ENCODE measurements at regions not wholly inside any gene's neighbourhood (a gene's known extent, or its start where the extent isn't known, plus 50 kb on each side); places are given as distances from the start of the nearest gene placed in this dataset.

DNA sequence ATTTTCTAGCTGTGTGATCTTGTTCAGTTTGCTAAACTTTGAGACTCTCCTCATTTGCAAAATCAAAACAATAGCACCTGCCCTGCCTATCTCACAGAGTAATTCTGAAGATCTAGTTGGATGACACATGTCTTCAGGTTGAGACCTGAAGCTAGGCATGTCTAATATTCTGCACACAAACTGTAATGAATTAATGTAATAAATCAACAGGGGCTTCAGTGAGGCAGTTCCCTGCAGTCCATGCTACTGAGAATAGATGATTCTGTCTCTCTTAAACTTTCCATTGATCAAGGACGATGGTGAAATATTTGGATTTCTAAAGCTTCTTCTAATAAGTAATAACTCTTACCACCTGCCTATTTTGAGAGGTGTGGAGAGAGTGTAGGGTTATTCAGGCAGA lies 268.1 kb upstream of the TMTC4 start:
- no TSS peak for BruUV-seq (replicated peaks)
- no peaks in the 10 kb centered on the region for H3K9me3 ChIP-seq (ENCODE audit: control insufficient read depth in 1 of 2, insufficient read depth in 1 of 2, low read depth in 1 of 2, low read length in 2 of 2)
- H3K4me3 ChIP-seq (replicated peaks in 1 of 2; ENCODE audit: low read depth in 1 of 2, low read length in 2 of 2) = no peak overlapping the region
- no peak overlapping the region for H3K4me2 ChIP-seq (ENCODE audit: low read length)
- RAD21 ChIA-PET (ENCODE audit: low non-redundant PET in 1 of 2, low total read pairs in 2 of 2, uncharacterized antibody in 2 of 2, unreplicated experiment in 2 of 2) = no interaction called here
- peaks cover 18% of the 10 kb centered on the region for H3K27me3 ChIP-seq (ENCODE audit: insufficient read depth, low read length)
- TF ChIP-seq TCF7L2 (IDR thresholded peaks at IDR 0.05; ENCODE audit: borderline replicate concordance, extremely low read depth, insufficient read depth, insufficient read length) (no peak), SIN3A (IDR thresholded peaks at IDR 0.05; ENCODE audit: low read depth) (no peak), CEBPB (IDR thresholded peaks at IDR 0.05; ENCODE audit: low read depth) (no peak)
- POLR2A ChIA-PET = no interaction called here
- no peak overlapping the region for H3K9ac ChIP-seq (ENCODE audit: low read length)
- no peaks in the 10 kb centered on the region for H4K20me1 ChIP-seq (ENCODE audit: insufficient read depth)
- H3K9me2 ChIP-seq (ENCODE audit: insufficient read depth) = no peaks in the 10 kb centered on the region
- intact Hi-C loops (cut with micrococcal nuclease) = no loop called here
- no peak overlapping the region for H2AFZ ChIP-seq (ENCODE audit: low read depth, low read length, poor library complexity, severe bottlenecking)
- H3K4me1 ChIP-seq (ENCODE audit: control insufficient read depth in 1 of 2, insufficient read depth in 2 of 2, low read length in 2 of 2) = no peaks in the 10 kb centered on the region
- no peaks in the 10 kb centered on the region for H3K79me2 ChIP-seq (ENCODE audit: insufficient read depth, low read length)
- CTCF ChIA-PET = no interaction called here
- no peaks in the 10 kb centered on the region for H3K36me3 ChIP-seq (ENCODE audit: control insufficient read depth in 1 of 2, insufficient read depth in 2 of 2, low read length in 2 of 2)
- ATAC-seq = no peak
- no peak overlapping the region for H3K27ac ChIP-seq (ENCODE audit: low read depth, low read length)
- DNase-seq (ENCODE audit: low read depth, low spot score) = no peak

DNA sequence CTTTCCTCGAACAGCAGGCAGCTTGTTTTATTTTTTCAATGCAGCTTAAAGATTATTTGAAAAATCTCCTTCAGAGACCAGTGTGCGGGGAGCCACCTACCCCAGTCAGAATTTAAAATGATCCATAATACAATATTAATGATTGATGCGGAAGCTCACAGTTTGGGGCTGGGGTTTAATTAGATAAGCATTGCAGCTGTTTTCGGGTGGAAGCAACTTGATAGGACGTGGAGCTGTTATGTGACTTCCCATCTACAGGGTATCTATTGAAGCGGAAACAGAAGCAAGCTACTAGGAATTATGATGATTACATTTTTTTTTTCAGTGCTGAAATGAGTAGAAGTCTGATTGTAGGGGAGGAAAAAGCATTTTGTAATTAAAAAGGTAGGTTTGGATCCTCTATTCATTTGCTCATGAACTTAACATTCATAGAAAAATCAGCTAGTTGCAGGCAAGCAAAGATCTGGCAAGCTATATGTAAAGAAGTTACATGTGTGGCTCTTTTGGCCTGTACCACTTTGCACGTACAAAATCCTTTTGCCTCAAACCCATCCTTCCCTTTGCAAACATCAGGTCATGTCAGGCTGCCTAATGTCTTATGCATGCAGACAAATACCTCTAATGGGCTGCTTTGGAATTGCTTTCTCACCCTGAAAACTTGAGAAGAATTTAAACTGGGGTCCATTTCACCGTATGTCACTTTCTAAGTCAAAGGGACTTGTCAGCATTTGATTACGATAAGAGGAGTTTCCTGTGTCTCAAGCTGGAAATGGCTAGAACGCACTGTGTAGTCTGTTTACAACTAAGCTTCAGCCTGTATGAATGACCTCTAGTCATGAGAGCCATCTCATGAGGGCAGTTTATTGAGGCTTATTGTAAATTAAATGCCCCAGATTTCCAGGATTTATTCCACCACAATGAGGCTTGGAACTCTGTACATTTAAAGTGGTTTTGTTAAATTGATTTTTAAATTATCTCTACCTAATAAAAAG lies 267.1 kb upstream of the TMTC4 start:
- Histone ChIP-seq H3K4me3 (replicated peaks in 1 of 2; ENCODE audit: low read depth in 1 of 2, low read length in 2 of 2) (no peak overlapping the region), H3K27ac (ENCODE audit: low read depth, low read length) (no peak overlapping the region), H3K9me2 (ENCODE audit: insufficient read depth) (no peaks in the 10 kb centered on the region), H2AFZ (ENCODE audit: low read depth, low read length, poor library complexity, severe bottlenecking) (no peak overlapping the region), H3K36me3 (ENCODE audit: control insufficient read depth in 1 of 2, insufficient read depth in 2 of 2, low read length in 2 of 2) (no peaks in the 10 kb centered on the region), H3K79me2 (ENCODE audit: insufficient read depth, low read length) (no peaks in the 10 kb centered on the region), H4K20me1 (ENCODE audit: insufficient read depth) (no peaks in the 10 kb centered on the region), H3K4me2 (ENCODE audit: low read length) (no peak overlapping the region), H3K9me3 (ENCODE audit: control insufficient read depth in 1 of 2, insufficient read depth in 1 of 2, low read depth in 1 of 2, low read length in 2 of 2) (no peaks in the 10 kb centered on the region), H3K4me1 (ENCODE audit: control insufficient read depth in 1 of 2, insufficient read depth in 2 of 2, low read length in 2 of 2) (no peaks in the 10 kb centered on the region), H3K9ac (ENCODE audit: low read length) (no peak overlapping the region), H3K27me3 (ENCODE audit: insufficient read depth, low read length) (peaks cover 18% of the 10 kb centered on the region)
- ChIA-PET POLR2A (no interaction called here), RAD21 (ENCODE audit: low non-redundant PET in 1 of 2, low total read pairs in 2 of 2, uncharacterized antibody in 2 of 2, unreplicated experiment in 2 of 2) (no interaction called here), CTCF (no interaction called here)
- DNase-seq (ENCODE audit: low read depth, low spot score) (no peak), ATAC-seq (no peak)
- intact Hi-C loops (cut with micrococcal nuclease) = no loop called here
- no TSS peak for BruUV-seq (replicated peaks)
- TF ChIP-seq, protein P1, sequence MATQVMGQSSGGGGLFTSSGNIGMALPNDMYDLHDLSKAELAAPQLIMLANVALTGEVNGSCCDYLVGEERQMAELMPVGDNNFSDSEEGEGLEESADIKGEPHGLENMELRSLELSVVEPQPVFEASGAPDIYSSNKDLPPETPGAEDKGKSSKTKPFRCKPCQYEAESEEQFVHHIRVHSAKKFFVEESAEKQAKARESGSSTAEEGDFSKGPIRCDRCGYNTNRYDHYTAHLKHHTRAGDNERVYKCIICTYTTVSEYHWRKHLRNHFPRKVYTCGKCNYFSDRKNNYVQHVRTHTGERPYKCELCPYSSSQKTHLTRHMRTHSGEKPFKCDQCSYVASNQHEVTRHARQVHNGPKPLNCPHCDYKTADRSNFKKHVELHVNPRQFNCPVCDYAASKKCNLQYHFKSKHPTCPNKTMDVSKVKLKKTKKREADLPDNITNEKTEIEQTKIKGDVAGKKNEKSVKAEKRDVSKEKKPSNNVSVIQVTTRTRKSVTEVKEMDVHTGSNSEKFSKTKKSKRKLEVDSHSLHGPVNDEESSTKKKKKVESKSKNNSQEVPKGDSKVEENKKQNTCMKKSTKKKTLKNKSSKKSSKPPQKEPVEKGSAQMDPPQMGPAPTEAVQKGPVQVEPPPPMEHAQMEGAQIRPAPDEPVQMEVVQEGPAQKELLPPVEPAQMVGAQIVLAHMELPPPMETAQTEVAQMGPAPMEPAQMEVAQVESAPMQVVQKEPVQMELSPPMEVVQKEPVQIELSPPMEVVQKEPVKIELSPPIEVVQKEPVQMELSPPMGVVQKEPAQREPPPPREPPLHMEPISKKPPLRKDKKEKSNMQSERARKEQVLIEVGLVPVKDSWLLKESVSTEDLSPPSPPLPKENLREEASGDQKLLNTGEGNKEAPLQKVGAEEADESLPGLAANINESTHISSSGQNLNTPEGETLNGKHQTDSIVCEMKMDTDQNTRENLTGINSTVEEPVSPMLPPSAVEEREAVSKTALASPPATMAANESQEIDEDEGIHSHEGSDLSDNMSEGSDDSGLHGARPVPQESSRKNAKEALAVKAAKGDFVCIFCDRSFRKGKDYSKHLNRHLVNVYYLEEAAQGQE (IDR thresholded peaks at IDR 0.05; ENCODE audit: low read depth) = no peak
- TF ChIP-seq SRF (IDR thresholded peaks at IDR 0.05; ENCODE audit: low read depth) = no peak
- TF ChIP-seq, protein P2, sequence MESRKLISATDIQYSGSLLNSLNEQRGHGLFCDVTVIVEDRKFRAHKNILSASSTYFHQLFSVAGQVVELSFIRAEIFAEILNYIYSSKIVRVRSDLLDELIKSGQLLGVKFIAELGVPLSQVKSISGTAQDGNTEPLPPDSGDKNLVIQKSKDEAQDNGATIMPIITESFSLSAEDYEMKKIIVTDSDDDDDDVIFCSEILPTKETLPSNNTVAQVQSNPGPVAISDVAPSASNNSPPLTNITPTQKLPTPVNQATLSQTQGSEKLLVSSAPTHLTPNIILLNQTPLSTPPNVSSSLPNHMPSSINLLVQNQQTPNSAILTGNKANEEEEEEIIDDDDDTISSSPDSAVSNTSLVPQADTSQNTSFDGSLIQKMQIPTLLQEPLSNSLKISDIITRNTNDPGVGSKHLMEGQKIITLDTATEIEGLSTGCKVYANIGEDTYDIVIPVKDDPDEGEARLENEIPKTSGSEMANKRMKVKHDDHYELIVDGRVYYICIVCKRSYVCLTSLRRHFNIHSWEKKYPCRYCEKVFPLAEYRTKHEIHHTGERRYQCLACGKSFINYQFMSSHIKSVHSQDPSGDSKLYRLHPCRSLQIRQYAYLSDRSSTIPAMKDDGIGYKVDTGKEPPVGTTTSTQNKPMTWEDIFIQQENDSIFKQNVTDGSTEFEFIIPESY (IDR thresholded peaks at IDR 0.05; ENCODE audit: extremely low read depth, insufficient replicate concordance, low read length) = no peak
- TF ChIP-seq RAD21 (IDR thresholded peaks at IDR 0.05; ENCODE audit: low read depth) = no peak
- no peak for TF ChIP-seq EZH2phosphoT487 (IDR thresholded peaks at IDR 0.05; ENCODE audit: borderline replicate concordance)
- TF ChIP-seq SP1 (IDR thresholded peaks at IDR 0.05; ENCODE audit: low read depth) = no peak
- TF ChIP-seq, protein P3, sequence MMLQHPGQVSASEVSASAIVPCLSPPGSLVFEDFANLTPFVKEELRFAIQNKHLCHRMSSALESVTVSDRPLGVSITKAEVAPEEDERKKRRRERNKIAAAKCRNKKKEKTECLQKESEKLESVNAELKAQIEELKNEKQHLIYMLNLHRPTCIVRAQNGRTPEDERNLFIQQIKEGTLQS (IDR thresholded peaks at IDR 0.05) = no peak
- no peak for TF ChIP-seq SIN3A (IDR thresholded peaks at IDR 0.05; ENCODE audit: low read depth)
- TF ChIP-seq JUND (IDR thresholded peaks at IDR 0.05) = no peak
- no peak for TF ChIP-seq EZH2 (IDR thresholded peaks at IDR 0.05)

Measured in HCT116 (cell line).